Retinal pigment epithelial cell (primary cell): ENCODE measurements at regions not wholly inside any gene's neighbourhood (a gene's known extent, or its start where the extent isn't known, plus 50 kb on each side); places are given as distances from the start of the nearest gene placed in this dataset.

Experiments used
- DNase-seq: peaks from one replicate; pipeline ENCODE4 v3.0.0-alpha.2; 2010; ENCODE audit warnings: low read depth
- H3K4me3 ChIP-seq: 2 replicates; pipeline ENCODE4 v1.5.1; 2011; ENCODE audit warnings: mild to moderate bottlenecking, low read length, control low read depth, moderate library complexity
- TF ChIP-seq, protein P1 (sequence below): conservative IDR thresholded peaks from 2 replicates; pipeline ENCODE4 v1.5.1; 2011; ENCODE audit warnings: low read depth, low read length, control low read depth, inconsistent platforms

DNA sequence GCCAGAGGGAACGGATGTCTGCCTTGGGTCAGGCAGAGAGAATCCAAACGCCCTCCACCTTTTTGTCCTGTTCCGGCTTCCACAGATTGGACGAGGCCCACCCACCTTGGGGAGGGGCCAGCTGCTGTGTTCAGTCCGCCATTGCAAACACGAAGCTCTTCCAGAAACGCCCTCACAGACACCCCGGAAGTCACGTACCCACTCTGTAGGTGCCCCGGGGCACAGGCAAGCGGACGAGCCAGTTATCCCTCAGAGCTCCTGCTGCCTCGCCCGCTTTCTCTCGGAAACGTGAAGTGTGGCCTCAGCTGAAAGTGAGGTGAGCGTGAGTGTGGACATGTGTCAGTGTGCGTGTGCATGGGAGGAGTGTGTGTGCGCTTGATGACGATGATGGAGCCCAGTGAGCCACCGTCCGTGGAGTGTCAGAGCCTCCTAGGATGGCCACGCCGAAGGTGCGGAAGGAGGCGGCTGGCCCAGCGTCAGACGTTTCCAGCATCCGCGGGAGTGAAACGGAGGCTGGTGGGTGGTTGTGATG is 869.2 kb downstream of the TBC1D22A start:
- no peak for DNase-seq
- no peak overlapping the region for H3K4me3 ChIP-seq
- TF ChIP-seq, protein P1, sequence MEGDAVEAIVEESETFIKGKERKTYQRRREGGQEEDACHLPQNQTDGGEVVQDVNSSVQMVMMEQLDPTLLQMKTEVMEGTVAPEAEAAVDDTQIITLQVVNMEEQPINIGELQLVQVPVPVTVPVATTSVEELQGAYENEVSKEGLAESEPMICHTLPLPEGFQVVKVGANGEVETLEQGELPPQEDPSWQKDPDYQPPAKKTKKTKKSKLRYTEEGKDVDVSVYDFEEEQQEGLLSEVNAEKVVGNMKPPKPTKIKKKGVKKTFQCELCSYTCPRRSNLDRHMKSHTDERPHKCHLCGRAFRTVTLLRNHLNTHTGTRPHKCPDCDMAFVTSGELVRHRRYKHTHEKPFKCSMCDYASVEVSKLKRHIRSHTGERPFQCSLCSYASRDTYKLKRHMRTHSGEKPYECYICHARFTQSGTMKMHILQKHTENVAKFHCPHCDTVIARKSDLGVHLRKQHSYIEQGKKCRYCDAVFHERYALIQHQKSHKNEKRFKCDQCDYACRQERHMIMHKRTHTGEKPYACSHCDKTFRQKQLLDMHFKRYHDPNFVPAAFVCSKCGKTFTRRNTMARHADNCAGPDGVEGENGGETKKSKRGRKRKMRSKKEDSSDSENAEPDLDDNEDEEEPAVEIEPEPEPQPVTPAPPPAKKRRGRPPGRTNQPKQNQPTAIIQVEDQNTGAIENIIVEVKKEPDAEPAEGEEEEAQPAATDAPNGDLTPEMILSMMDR, result no peak

DNA sequence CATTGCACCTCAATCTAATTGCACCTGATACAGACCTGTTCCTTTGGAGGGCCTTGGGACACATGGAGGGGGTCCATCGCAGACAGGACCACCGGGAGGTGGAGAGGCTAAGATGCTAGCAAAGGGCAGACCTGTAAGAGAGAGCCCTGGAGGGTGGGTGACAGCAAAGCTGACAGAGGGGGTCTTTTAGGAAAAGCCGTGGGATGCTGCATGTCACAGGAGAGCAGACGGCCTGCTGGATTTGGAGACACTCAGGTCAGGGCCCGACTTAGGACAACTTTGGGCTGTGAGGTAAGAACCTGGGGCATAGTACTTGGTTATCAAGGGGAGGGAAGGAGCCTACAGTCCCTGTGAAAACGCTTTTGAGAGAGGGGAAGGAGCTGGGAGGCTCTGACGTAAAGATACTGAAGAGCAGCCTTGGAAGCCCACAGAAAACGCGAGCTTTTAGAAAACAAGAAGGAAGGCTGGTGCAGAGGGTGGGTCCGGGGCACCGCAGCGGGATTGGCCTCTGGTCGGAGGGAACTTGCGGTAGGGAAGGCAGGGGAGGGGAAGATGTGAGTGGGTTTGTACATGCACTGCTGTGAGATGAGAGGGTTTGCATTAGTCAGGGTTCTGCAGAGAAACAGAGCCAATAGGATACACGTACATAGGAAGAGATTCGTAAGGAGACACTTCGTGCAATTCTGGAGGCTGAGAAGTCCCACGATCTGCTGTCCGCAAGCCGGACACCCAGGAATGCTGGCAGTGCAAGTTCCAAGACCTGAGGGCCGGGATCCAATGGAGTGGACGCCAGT is 868.5 kb downstream of the TBC1D22A start:
- DNase-seq, result no peak
- H3K4me3 ChIP-seq, result no peak overlapping the region
- TF ChIP-seq, protein P1, result no peak

DNA sequence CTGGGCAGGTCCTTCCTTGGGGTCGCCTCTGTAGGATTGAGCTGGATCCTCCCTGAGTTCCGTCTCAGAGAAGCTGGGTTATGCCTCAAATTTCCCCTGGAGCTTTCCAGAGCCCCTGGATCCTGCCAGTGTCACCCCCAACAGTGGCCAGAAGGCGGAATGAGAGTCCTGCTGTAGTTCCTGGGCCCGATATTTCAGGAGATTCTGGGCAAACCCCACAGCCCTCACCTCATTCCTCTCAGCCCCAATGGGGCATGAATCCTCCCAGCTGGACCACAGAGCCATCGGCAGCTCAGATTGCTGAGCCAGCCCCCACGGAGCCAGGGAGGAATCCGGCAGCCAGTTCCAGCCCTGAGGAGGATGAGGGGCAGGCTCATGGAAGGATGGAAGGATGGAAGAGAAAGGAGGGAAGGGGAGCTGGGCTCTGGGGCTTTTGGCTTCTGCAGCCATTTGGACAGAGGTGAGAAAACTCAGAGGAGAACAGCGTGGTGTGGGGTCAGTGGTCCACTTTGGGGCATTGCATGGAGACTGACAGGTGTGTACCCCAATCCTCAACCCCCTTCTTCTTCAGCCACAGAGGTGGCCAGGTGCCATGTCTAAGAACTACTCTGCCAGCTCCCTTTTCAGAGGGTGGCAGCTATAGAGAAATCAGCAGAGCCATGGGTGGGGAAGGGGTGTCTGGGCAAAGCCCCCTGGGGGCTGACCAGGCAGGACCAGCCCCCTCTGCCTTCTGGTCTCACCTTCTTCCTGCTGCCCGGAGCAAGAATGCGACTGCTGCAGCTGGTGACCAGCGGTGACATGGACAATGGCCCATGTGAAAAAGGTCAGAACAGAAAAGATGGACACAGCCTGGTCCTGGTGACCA is 867.6 kb downstream of the TBC1D22A start:
- no peak overlapping the region for H3K4me3 ChIP-seq
- DNase-seq, result no peak
- TF ChIP-seq, protein P1, result no peak

DNA sequence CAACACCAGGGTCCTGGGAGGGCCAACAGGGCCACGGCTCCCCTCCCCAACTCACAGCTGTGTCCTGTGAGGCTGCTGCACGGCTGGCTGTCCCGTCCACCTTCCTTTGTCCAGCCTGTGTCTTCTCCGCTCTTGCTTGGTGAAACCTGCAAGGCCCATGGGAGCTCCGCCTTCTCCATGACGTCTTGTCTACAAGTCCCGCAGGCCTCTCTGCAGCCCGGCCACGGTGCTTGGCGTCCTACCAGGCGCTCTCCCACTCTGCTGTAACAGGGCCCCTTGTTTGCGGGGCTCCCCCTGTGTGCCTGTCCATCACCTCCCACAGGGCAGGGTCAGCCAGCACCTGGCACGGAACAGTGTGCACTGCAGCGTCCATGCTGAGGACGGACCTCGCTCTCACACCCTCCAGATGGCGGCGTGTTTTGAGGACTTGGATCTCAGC is 866.8 kb downstream of the TBC1D22A start:
- no peak for DNase-seq
- TF ChIP-seq, protein P1, result no peak
- H3K4me3 ChIP-seq, result no peak overlapping the region

DNA sequence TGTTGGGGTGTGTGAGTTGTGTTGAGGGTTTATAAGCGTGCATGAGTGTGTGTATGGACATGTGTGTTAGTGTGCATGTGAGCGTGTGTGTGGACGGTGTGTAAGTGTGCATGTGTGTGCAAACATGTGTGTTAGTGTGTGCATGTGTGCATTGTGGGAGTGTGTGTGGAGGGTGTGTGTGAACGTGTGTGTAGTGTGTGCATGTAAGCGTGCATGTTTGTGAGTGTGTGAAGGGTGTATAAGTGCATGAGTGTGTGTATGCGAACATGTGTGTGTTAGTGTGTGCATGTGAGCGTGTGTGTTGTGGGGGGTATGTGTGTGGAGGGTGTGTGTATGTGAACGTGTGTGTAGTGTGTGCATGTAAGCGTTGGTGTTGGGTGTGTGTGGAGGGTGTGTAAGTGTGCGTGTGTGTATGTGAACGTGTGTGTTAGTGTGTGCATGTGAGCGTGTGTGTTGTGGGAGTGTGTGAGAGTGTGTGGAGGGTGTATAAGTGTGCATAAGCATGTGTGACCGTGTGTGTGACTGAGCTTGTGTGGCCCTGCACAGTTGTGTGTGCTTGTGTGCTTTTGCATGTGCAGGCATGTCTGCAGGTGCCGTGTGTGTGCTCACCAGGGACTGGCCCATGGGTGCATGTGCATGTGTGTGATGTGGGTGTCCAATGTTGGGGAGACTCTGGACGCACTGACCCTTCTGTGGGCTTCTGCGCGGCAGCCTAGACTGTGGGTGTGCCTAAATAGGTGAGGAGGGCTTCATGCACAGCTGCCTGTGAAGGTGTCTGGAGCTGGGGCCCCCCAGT is 866.2 kb downstream of the TBC1D22A start:
- H3K4me3 ChIP-seq, result no peak overlapping the region
- TF ChIP-seq, protein P1, result no peak
- no peak for DNase-seq

DNA sequence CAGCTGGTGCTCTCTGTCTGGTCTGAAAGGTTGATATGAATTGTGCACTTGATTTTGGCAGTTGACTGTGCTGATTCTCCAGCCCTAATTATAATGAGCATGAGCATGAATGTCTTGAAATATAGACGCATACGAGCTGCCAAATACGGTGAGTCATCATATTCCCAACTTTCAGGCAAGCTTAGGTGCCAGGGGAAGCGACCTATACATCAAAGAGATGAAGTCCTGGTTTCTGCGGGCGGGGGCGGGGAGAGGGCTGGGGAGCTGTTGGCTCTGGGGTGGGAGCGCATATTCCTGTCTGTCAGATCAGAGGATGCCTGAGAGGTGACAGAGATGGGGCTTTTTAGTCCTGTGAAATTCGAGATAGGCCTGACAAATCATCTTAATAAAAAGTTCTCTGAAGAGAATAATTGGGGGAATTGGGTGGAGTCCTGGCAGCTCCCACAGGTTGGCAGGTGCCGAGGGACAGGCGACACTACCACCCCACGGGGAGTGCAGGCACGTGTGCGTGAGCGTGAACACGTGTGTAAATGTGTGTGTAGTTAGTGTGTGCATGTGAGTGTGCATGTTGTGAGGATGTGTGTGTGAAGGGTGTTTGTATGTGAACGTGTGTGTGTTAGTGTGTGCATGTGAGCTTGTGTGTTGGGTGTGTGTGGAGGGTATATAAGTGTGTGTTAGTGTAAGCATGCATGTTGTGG is 865.3 kb downstream of the TBC1D22A start:
- DNase-seq, result no peak
- no peak overlapping the region for H3K4me3 ChIP-seq
- TF ChIP-seq, protein P1, result no peak
